HG03565 (cell line): ENCODE measurements at regions not wholly inside any gene's neighbourhood (a gene's known extent, or its start where the extent isn't known, plus 50 kb on each side); places are given as distances from the start of the nearest gene placed in this dataset.
"Not testable (repeated sequence)": the region's sequence is repeated elsewhere in the genome, so short reads cannot be mapped to it uniquely, and the experiment has no call there.

Experiments
- ATAC-seq: cut with Tn5 transposase; IDR thresholded peaks from one replicate; pipeline ENCODE4 v1.9.1; 2021; ENCODE audit warnings: mild to moderate bottlenecking, moderate library complexity; ENCODE audit not compliant: unreplicated experiment

DNA sequence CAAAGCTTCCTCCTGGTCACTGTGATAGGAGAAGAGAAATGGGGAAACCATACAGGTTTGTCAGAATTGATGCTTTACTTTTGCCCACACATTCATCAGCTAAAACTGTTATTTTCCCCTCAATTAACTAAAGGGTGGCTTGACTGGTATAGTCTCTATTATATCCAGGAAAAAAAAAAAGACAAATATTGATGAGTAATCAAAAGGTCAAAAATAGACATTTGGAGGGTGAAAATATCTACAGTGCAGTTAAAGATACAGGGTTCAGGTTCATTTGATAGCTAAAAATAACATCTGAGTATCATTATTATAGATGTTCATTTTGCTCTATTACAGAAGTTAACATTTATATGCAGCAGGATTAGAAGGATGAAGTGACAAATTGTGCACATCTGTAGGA lies 577.6 kb upstream of the FAM98A start:
- no peak for ATAC-seq

DNA sequence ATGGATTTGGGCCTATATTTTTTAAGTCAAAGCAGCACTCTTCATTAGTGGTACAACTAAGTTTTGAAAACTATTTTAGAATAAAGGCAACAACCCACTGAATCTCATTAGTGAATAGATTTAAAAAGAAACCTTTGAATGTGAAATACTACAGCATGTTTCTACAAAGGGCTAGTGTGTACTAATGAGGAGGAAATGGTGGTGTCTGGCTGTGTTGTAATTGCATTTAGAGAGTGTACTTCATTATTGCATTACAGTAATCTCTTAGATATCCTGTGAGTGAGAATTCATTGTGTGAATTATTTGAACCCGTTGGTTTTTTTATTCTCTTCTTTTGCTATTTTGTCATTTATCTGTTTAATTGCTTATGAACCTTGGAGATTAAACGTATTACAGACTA lies 575.4 kb upstream of the FAM98A start:
- ATAC-seq: no peak

- no peak for ATAC-seq
These were observed 563.1 kb upstream of the FAM98A start for GRCh38 chr2:34162231-34162630.

DNA sequence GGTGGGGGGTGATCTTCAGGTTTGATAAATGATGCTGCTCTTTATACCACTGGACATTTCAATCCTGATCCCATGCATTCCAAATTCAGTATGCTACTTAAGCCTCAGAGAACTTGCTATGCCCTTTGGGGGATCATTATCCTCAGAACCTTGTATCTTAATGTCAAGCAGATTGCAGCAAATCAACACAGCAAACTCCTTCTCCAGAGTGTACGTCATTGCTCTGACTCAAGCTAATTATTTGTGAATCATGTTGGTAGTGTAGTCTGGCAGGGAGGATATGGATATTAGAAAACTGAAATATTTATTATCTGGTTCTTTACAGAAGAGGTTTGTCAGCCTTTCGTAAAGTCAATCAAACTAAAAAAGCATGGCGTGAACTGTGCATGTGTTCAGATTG lies 562.5 kb upstream of the FAM98A start:
- no peak for ATAC-seq

DNA sequence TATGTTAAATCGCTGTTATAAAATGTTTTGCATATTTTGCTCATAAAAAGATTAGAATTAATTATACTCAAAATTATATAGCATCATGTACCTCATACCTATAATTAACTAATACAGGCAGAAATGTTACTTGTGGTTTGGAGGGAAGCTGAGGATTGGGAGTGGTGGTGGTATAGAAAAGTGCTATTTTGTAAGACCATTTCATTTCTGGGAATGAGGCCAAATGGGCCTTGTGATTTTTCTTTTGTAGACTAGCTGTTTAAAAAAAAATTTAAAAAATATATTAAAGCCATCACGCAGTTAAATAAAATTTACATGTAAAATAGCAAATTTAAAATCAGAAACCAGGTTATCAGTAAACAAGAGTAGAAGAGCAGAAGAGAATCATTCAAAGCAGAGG lies 560.8 kb upstream of the FAM98A start:
- no peak for ATAC-seq

- ATAC-seq: no peak
These were observed 554.4 kb upstream of the FAM98A start for GRCh38 chr2:34153484-34153883.

DNA sequence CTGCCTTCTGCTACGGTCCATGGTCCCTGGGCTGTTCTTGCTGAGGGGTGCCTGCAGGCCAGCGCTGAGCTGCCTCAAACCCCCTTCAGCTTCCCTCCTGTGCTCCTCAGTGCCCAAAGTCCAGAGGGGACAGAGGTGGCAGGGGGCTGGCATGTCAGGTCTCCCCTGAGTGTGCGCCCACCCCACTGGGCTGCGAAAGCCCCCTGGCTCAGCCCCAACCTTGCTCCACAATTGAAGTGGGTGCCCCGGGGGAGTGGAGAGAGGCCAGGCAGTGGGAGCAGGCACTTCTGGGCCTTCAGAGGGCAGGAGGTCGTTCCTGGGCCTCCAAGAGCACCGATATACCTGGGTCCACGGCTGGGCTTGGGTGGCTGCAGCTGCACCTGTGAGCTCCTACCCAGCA lies 548.7 kb upstream of the FAM98A start:
- no peak for ATAC-seq

- no peak for ATAC-seq
These were observed 544.0 kb upstream of the FAM98A start for GRCh38 chr2:34143149-34143548.

- ATAC-seq: not testable (repeated sequence)
These were observed 543.5 kb upstream of the FAM98A start for GRCh38 chr2:34142531-34143008.

DNA sequence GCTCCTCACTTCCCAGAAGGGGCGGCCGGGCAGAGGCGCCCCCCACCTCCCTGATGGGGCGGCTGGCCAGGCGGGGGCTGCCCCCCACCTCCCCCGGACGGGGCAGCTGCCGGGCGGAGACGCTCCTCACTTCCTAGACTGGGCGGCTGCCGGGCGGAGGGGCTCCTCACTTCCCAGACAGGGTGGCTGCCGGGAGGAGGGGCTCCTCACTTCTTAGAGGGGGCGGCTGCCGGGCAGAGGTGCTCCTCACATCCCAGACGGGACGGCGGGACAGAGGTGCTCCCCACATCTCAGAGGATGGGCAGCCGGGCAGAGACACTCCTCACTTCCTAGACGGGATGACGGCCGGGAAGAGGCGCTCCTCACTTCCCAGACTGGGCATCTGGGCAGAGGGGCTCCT lies 534.0 kb upstream of the FAM98A start:
- not testable (repeated sequence) for ATAC-seq

GRCh38 chr2:34126279-34126678 lies 527.2 kb upstream of the FAM98A start:
- no peak for ATAC-seq

DNA sequence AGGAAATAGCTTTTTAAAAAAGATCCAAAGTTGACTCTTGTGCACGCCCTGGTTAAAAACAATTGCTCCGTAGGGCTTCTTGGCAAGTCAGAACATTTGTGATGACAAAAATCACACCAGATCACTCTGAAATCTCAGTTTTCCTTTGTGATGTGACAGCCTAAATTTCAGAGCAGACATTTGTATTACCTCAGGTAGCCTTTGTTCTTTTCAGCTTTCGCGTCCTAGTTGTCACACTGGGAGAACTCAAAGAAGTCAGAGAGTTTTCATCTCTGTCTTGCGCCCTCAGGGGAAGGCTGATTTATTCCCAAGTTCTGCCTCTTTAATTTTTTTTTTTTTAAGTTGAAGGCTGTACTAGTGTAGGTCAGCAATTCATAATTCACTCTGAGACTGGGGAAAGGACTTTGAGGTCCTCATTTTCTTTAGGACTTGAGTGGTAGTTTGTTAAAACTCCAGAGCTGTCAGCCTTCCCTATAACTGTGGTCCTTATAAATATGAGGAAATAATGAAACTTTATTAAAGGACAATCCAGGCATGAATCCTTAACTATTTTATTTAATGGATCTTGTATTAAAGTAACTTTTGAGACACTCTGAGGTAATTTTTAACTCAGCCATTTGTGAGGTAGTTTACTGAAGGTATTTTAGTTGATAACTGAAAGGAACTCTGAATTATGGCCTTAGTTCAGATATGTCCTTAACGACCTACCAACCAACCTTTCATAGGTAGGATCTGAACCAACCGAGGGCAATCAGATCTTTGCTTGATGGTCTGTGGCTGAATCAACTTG lies 525.1 kb upstream of the FAM98A start:
- ATAC-seq: no peak

- ATAC-seq: no peak
These were observed 522.0 kb upstream of the FAM98A start for GRCh38 chr2:34121076-34121475.

GRCh38 chr2:34115076-34115475 lies 516.0 kb upstream of the FAM98A start:
- no peak for ATAC-seq

GRCh38 chr2:34112161-34112560 lies 513.1 kb upstream of the FAM98A start:
- ATAC-seq: no peak

DNA sequence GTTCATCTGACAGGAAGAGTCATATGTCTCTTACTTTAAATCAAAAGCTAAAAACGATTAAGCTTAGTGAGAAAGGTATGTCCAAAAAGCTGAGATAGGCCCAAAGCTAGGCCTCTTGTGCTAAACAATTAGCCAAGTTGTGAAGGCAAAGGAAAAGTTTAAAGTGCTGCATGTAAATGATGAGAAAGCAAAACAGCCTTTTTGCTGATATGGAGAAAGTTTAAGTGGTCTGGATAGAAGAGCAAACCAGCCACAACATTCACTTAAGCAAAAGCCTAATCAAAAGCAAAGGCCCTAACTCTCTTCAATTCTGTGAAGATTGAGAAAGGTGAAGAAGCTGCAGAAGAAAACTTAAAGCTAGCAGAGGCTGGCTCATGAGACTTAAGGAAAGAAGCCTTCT lies 511.3 kb upstream of the FAM98A start:
- no peak for ATAC-seq

DNA sequence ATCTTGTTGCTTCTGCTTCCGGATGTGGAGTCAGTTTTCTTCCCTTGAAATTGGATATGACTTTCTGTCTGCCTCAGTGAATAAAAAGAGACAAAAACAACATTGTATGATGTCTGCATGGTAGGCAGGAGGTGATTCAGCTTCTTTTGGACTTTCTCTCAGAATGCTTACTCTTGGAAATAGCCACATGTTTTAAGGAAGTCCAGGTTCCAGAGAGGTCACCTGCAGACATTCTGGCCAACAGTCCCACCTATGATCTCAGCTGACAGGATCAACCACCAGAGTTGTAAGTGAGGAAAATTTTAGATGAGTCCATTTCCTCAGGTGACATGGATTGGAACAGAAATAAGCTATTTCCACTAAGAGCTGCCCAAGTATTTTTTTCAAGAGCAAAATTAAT lies 508.7 kb upstream of the FAM98A start:
- ATAC-seq: no peak

GRCh38 chr2:34105006-34105767 lies 506.1 kb upstream of the FAM98A start:
- ATAC-seq: no peak

DNA sequence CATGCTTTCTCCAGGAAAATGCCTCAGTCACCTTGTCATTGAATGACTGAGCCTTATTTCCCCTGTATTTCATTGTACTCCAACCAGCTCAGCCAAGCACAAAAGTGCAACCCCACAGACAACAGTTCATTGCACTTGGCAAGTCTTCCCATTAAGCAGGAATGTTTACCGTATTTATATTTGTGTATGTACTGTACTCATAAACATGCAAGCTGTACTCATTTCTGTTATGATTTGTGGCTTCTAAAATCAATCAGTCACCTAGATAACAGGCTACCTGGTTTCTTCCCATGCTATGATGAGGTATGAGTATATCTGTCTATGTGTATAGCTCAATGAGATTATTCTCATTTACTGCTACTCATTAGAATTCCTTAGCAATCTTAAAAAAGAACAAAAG lies 505.5 kb upstream of the FAM98A start:
- no peak for ATAC-seq

DNA sequence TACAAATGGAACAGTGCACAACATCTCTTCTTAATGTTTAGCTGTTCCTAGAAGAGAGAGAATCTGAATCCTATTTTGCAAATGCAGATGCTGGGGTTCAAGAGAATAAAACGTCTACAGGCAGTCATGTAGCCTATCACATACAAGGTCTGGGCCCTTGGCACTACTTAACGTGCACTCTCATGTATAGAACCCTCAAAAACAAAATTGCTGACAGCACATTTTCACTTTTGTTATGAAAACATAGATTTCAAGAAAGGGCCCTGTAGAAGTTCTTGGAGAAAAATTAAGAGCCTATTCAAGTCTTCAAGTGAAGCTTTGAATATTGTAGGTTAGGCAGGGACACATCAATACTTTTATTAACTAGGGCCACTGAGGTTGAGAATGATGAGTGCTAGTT lies 504.3 kb upstream of the FAM98A start:
- ATAC-seq: no peak

DNA sequence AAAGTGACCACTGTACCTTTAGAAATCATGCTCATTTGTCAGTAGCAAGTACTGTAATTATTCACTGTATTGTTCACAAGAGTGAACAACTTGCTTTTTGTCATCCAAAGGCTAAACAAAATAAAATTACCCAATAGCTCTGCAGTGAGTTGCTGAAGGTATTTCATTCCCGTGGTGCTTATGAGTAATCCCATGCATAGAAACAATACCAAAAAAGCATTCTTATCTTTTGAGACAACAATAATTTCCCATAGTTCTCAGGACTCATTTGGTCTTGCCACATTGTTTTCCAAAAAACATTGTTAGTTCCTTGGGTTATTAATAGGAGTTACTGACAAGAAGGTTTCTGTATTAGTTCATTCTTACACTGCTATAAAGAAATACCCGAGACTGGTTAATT lies 503.2 kb upstream of the FAM98A start:
- no peak for ATAC-seq

DNA sequence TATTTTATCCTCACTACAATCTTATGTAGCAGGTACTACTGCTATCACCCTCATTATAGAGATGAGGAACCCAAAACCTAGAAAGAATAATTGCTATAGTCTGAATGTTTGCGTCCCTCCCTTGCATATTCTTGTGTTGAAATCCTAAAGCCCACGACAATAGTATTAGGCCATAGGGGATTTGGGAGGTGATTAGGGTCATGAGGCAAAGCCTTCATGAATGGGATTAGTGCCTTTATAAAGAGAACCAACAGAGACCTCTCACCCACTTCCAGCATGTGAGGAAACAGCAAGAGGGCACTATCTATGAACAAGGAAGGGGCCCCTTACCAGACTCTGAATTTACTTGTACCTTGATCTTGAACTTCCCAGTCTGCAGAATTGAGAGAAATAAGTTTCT lies 500.3 kb upstream of the FAM98A start:
- no peak for ATAC-seq
